Kidney (tissue), 13 donors: ENCODE measurements at regions not wholly inside any gene's neighbourhood (a gene's known extent, or its start where the extent isn't known, plus 50 kb on each side); places are given as distances from the start of the nearest gene placed in this dataset.

Experiments
- DNase-seq, 5 donors: peaks; one replicate each; pipeline ENCODE4 v3.0.0-alpha.2; 2013 to 2020
- FAIRE-seq: peaks from 2 replicates; lab custom pipeline; 2012; peaks lifted over from hg19 to GRCh38; lab: Jason Lieb, UNC
- H3K27ac ChIP-seq, 2 donors: one replicate each; pipeline ENCODE4 v1.7.0; 2013; ENCODE audit warnings: low read depth in 2 of 2, low read length in 2 of 2, inconsistent platforms in 1 of 2
- H3K27me3 ChIP-seq: one replicate; pipeline ENCODE4 v1.7.1; 2013; ENCODE audit warnings: low read length, inconsistent platforms; ENCODE audit not compliant: control insufficient read depth, insufficient read depth
- H3K36me3 ChIP-seq, 3 donors: one replicate each; pipeline versions ENCODE4 v1.7.0 to v1.7.1; 2013; ENCODE audit warnings: low read length in 3 of 3, control low read depth in 1 of 3, inconsistent platforms in 1 of 3; ENCODE audit not compliant: insufficient read depth in 3 of 3, control insufficient read depth in 2 of 3
- H3K4me1 ChIP-seq, 3 donors: one replicate each; pipeline versions ENCODE4 v1.7.0 to v1.7.1; 2013; ENCODE audit warnings: low read length in 3 of 3, inconsistent platforms in 1 of 3, low read depth in 1 of 3; ENCODE audit not compliant: control insufficient read depth in 2 of 3, insufficient read depth in 2 of 3
- H3K4me3 ChIP-seq, 3 donors: one replicate each; pipeline versions ENCODE4 v1.7.0 to v1.8.1; 2013; ENCODE audit warnings: low read length in 3 of 3, control low read depth in 1 of 3, inconsistent platforms in 1 of 3
- H3K9ac ChIP-seq, 3 donors: one replicate each; pipeline versions ENCODE4 v1.7.0 to v1.7.1; 2013; ENCODE audit warnings: low read length in 3 of 3, control low read depth in 1 of 3, inconsistent platforms in 1 of 3
- H3K9me3 ChIP-seq, 3 donors: one replicate each; pipeline versions ENCODE4 v1.7.0 to v1.7.1; 2013; ENCODE audit warnings: low read length in 3 of 3, control low read depth in 1 of 3, inconsistent platforms in 1 of 3; ENCODE audit not compliant: control insufficient read depth in 2 of 3, insufficient read depth in 1 of 3
- intact Hi-C: fragments of 100-400 bp; cut with DNase I; formaldehyde crosslinking; loops from one replicate; pipeline ENCODE4 v1.11.1; 2022
- TF ChIP-seq, protein P1 (sequence below): IDR thresholded peaks from 3 replicates; pipeline ENCODE4 v1.5.1; 2012; ENCODE audit warnings: mild to moderate bottlenecking, moderate library complexity, borderline replicate concordance; ENCODE audit not compliant: insufficient read depth; ENCODE audit errors: extremely low read depth
- donor health status: control.
- donor health status: control.
- donor health status: control.
- donor health status: control.
- donor health status: control.
- donor health status: DM: yes; HTN: yes; CAD: no.
- donor health status: Normal renal cell carcinoma (clear cell type).

GRCh38 chr1:192256674-192257334, 60.0 kb upstream of the RGS21 start:
- intact Hi-C loops: no loop called here
- Histone ChIP-seq H3K36me3 (no peaks in the 10 kb centered on the region), H3K27me3 (no peaks in the 10 kb centered on the region)

DNA sequence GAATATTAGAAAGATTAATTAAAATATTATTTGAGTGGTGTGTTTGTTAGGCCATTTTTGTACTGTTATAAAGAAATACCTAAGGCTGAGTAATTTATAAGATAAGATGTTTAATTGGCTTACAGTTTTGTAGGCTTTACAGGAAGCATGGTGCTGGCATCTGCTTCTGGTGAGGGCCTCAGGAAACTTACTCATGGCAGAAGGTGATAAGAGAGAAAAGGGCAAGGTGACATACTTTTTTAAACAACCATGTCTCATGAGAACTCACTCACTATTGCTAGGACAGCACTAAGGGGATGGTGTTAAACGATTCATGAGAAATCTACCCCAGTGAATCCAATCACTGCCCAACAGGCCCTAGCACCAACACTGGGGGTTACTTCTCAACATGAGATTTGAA, 56.7 kb upstream of the RGS21 start:
- FAIRE-seq: no peak
- Histone ChIP-seq H3K9ac (no peak overlapping the region), H3K4me3 (no peak overlapping the region), H3K27me3 (no peaks in the 10 kb centered on the region), H3K36me3 (no peaks in the 10 kb centered on the region), H3K9me3 (no peaks in the 10 kb centered on the region), H3K27ac (no peak overlapping the region), H3K4me1 (no peaks in the 10 kb centered on the region)
- no peak for DNase-seq
- intact Hi-C loops: no loop called here
- TF ChIP-seq, protein P1, sequence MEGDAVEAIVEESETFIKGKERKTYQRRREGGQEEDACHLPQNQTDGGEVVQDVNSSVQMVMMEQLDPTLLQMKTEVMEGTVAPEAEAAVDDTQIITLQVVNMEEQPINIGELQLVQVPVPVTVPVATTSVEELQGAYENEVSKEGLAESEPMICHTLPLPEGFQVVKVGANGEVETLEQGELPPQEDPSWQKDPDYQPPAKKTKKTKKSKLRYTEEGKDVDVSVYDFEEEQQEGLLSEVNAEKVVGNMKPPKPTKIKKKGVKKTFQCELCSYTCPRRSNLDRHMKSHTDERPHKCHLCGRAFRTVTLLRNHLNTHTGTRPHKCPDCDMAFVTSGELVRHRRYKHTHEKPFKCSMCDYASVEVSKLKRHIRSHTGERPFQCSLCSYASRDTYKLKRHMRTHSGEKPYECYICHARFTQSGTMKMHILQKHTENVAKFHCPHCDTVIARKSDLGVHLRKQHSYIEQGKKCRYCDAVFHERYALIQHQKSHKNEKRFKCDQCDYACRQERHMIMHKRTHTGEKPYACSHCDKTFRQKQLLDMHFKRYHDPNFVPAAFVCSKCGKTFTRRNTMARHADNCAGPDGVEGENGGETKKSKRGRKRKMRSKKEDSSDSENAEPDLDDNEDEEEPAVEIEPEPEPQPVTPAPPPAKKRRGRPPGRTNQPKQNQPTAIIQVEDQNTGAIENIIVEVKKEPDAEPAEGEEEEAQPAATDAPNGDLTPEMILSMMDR: no peak

More at GRCh38 chr1:192256674-192257334, 60.0 kb upstream of the RGS21 start:
- DNase-seq (no peak), FAIRE-seq (no peak)
- H3K27ac ChIP-seq: no peak overlapping the region
- H3K9ac ChIP-seq: no peak overlapping the region
- TF ChIP-seq, protein P1: no peak
- peaks cover 0 to 2% (median 0%) of the 10 kb centered on the region in 3 donors for H3K9me3 ChIP-seq
- no peak overlapping the region for H3K4me3 ChIP-seq
- no peaks in the 10 kb centered on the region for H3K4me1 ChIP-seq

- no peaks in the 10 kb centered on the region for H3K27me3 ChIP-seq
- DNase-seq: no peak
- H3K9ac ChIP-seq: no peak overlapping the region
- H3K36me3 ChIP-seq: no peaks in the 10 kb centered on the region
- TF ChIP-seq, protein P1: no peak
- intact Hi-C loops: no loop called here
- no peak overlapping the region for H3K4me3 ChIP-seq
- no peaks in the 10 kb centered on the region for H3K9me3 ChIP-seq
- no peaks in the 10 kb centered on the region for H3K4me1 ChIP-seq
- H3K27ac ChIP-seq: no peak overlapping the region
- FAIRE-seq: no peak
Observed at GRCh38 chr1:192261476-192261875, 55.3 kb upstream of the RGS21 start.

GRCh38 chr1:192263436-192263835, 53.4 kb upstream of the RGS21 start:
- H3K27me3 ChIP-seq: no peaks in the 10 kb centered on the region
- H3K36me3 ChIP-seq: no peaks in the 10 kb centered on the region
- intact Hi-C loops: no loop called here
- H3K9ac ChIP-seq: no peak overlapping the region
- no peak overlapping the region for H3K4me3 ChIP-seq
- FAIRE-seq: no peak
- H3K27ac ChIP-seq: no peak overlapping the region
- TF ChIP-seq, protein P1: no peak
- H3K4me1 ChIP-seq: no peaks in the 10 kb centered on the region
- no peaks in the 10 kb centered on the region for H3K9me3 ChIP-seq
- no peak for DNase-seq
